Activated naive CD4-positive, alpha-beta T cell treated with anti-CD3 and anti-CD28 coated beads for 36 hours (primary cell): ENCODE measurements at regions not wholly inside any gene's neighbourhood (a gene's known extent, or its start where the extent isn't known, plus 50 kb on each side); places are given as distances from the start of the nearest gene placed in this dataset.
A peak's percentile ranks its signal among the peaks of the same experiment; 100 is the strongest.

Source experiments
- CTCF ChIA-PET: fragments of 350-600 bp; sonication (Branson Sonifier 250); formaldehyde crosslinking; loops from one replicate; lab custom pipeline; 2021; ENCODE audit warnings: antibody characterized with exemption; lab: Charles Lee
- DNase-seq: peaks from one replicate; pipeline ENCODE4 v3.0.0-alpha.2; 2020
- H3K27ac Mint-ChIP-seq: one replicate; pipeline ENCODE4 v1.8.0; 2021; ENCODE audit warnings: mild to moderate bottlenecking, mixed read lengths
- H3K27me3 Mint-ChIP-seq: one replicate; pipeline ENCODE4 v1.8.0; 2021; ENCODE audit warnings: low read depth, mixed read lengths
- H3K36me3 Mint-ChIP-seq: one replicate; pipeline ENCODE4 v1.8.0; 2021; ENCODE audit warnings: low read depth, mixed read lengths
- H3K4me1 Mint-ChIP-seq: one replicate; pipeline ENCODE4 v1.8.0; 2021; ENCODE audit warnings: low read depth, mixed read lengths
- H3K4me3 Mint-ChIP-seq: one replicate; pipeline ENCODE4 v1.8.0; 2021; ENCODE audit warnings: mild to moderate bottlenecking, moderate library complexity, mixed read lengths
- H3K9me3 Mint-ChIP-seq: one replicate; pipeline ENCODE4 v1.8.0; 2021; ENCODE audit warnings: mixed read lengths
- intact Hi-C: fragments of 100-400 bp; cut with micrococcal nuclease; formaldehyde crosslinking; loops from one replicate; pipeline ENCODE4 v1.15.1; 2023

DNA sequence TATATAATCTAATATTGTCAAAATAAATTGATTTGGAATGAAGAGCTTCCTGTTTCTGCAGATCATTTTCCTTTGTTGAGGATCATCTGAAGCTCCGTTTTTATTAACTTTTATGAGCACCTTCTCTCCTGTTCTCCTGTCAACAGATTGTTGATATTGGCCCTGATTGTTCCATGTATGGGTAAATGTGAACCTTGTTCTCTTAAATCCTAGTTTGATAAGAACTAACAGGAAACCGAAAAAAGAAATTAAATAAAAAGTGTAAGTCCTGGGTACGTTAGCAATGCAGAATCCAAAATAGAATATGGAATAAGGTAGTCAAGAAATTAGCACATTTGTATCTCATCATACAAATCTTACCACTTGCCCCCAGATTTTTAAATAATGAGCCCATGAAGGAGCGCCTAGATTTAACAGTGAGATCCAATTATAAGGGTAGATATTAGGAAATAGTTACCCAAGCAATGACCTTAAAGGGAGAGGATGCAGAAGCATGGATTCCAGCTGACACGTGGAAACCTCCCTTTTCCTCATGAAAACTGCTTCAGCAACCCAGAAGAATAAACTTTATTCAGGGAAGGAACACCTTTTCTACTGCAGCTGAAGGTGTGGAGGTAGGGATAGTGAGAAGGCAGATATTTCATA is 80.8 kb upstream of the PIK3R1 start:
- intact Hi-C loops = no loop called here
- Mint-ChIP-seq H3K4me1 (no peaks in the 10 kb centered on the region), H3K4me3 (no peak overlapping the region), H3K27ac (no peak overlapping the region), H3K9me3 (no peaks in the 10 kb centered on the region), H3K27me3 (no peaks in the 10 kb centered on the region), H3K36me3 (no peaks in the 10 kb centered on the region)
- no peak for DNase-seq
- CTCF ChIA-PET = no interaction called here

DNA sequence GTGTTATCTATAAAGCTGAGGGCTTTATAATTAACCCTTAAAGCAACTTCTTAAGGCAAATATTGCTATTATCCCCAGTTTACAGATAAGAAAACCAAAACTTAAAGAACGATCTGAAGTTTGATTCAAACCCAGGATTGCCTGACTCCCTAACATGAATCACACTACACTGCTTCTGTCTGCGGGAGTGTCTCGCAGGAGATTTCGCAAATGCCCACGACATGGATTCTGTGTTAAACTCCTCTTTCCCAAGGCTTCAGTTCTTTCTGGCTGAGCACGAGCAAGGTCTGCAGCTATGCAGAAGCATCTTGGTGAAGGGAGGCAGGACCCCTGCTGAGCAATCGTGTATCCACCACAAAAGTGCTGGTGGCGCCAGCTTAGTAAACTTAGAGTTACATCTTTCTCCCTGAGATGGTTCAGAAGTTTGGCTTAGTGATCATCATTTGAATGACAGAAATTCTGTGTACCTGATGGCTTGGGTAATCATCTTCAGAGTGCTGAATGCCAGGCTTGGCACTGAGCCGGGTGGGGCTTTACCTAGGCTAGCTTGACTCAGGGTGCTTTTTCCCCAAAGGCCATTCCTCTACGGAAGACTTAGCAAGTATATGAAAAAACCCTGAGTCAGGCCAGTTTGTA is 81.4 kb upstream of the PIK3R1 start:
- H3K9me3 Mint-ChIP-seq = no peaks in the 10 kb centered on the region
- no peaks in the 10 kb centered on the region for H3K27me3 Mint-ChIP-seq
- no peaks in the 10 kb centered on the region for H3K36me3 Mint-ChIP-seq
- H3K27ac Mint-ChIP-seq = no peak overlapping the region
- CTCF ChIA-PET = no interaction called here
- H3K4me1 Mint-ChIP-seq = no peaks in the 10 kb centered on the region
- DNase-seq = no peak
- no peak overlapping the region for H3K4me3 Mint-ChIP-seq
- intact Hi-C loops = no loop called here

GRCh38 chr5:68130253-68130652 is 85.3 kb upstream of the PIK3R1 start:
- no peak for DNase-seq
- CTCF ChIA-PET = no interaction called here
- H3K4me1 Mint-ChIP-seq = no peaks in the 10 kb centered on the region
- intact Hi-C loops = no loop called here
- no peaks in the 10 kb centered on the region for H3K36me3 Mint-ChIP-seq
- no peaks in the 10 kb centered on the region for H3K9me3 Mint-ChIP-seq
- no peak overlapping the region for H3K27ac Mint-ChIP-seq
- no peaks in the 10 kb centered on the region for H3K27me3 Mint-ChIP-seq
- no peak overlapping the region for H3K4me3 Mint-ChIP-seq

DNA sequence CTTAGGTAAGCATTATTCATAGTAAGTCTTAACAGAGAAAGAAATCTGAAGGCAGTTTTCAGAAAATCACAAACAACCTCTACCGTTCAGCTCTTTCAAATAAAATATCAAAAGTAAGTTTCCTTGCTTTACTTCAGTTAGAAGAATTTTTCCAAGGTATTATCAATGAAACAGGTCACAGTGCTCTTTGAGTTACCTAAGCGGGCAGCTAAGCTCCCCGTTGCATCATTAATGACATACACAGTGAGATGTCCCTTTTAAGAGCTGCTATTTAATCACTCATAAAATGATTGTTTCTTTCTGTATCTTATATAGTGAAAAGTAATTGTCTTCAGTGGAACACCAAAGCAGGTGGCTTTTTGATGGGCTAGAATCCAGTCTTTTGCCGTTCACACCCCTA is 86.2 kb upstream of the PIK3R1 start:
- CTCF ChIA-PET = no interaction called here
- Mint-ChIP-seq H3K4me3 (no peak overlapping the region), H3K4me1 (no peaks in the 10 kb centered on the region), H3K27me3 (no peaks in the 10 kb centered on the region), H3K9me3 (peaks cover 2% of the 10 kb centered on the region), H3K27ac (no peak overlapping the region), H3K36me3 (no peaks in the 10 kb centered on the region)
- DNase-seq = no peak
- intact Hi-C loops = no loop called here

DNA sequence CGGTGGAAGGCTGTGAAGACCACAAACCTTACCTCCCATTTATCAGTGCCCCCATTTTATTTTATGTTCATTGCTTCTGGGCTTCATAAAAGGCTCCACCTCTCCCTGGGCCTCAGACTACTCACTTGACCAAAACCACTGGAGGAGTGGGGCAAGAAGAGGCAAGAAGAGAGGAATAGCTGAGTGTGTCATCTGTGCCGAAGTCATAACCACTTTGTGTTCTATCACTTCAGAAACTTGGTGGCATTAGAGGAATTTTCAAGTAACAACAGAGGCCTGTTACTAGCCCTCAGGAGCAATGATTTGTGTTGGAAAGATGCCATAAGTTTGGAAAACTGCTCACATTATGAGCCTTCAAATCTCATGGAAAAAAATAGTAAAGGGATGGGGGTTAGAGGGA is 88.7 kb upstream of the PIK3R1 start:
- H3K4me3 Mint-ChIP-seq = no peak overlapping the region
- intact Hi-C loops = no loop called here
- no peak overlapping the region for H3K27ac Mint-ChIP-seq
- peaks cover 14% of the 10 kb centered on the region for H3K4me1 Mint-ChIP-seq
- CTCF ChIA-PET = no interaction called here
- DNase-seq = no peak
- H3K36me3 Mint-ChIP-seq = no peaks in the 10 kb centered on the region
- no peaks in the 10 kb centered on the region for H3K27me3 Mint-ChIP-seq
- H3K9me3 Mint-ChIP-seq = peaks cover 2% of the 10 kb centered on the region

DNA sequence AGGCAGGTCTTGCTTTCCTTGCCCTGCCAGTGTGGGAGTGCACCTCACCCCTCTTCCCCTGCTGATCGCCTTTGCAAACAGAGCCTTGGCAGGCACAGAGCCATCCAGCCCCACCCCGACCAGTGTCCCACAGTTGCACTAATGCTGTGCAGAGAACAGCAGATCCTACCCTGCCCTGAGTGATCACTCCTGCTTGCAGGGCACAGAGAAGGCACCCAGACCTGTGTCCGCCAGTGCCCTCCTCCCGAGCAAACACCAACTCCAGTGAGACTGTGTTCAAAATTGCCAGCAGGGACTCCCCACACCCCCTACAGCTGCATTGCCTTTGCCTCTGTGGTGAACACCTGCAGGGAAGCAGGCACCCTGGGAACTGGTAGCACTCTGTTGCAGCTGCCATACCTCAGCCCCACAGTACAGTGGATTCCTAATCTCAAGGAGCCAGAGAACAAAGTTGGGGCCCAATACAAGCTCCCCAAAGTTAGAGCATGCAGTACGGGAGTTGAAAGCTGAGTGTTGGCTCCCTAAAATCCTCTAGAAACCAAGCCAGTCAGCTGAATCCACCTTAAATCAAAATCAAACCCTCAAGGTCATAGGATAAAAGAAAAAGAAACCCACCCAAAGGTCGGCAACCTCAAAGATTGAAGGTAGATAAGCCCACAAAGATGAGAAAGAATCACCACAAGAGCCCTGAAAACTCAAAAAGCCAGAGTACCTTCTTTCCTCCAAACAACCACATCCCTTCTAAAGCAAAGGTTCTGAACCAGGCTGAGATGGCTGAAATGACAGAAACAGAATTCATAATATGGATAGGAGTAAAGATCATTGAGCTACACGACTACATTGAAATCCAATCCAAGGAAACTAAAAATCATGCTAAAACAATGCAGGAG is 92.9 kb upstream of the PIK3R1 start:
- Mint-ChIP-seq H3K9me3 (peaks cover 2% of the 10 kb centered on the region), H3K27me3 (no peaks in the 10 kb centered on the region), H3K27ac (no peak overlapping the region), H3K4me1 (peaks cover 28% of the 10 kb centered on the region), H3K4me3 (no peak overlapping the region), H3K36me3 (no peaks in the 10 kb centered on the region)
- CTCF ChIA-PET = no interaction called here
- peak; percentile 14 for DNase-seq
- intact Hi-C loops = no loop called here

DNA sequence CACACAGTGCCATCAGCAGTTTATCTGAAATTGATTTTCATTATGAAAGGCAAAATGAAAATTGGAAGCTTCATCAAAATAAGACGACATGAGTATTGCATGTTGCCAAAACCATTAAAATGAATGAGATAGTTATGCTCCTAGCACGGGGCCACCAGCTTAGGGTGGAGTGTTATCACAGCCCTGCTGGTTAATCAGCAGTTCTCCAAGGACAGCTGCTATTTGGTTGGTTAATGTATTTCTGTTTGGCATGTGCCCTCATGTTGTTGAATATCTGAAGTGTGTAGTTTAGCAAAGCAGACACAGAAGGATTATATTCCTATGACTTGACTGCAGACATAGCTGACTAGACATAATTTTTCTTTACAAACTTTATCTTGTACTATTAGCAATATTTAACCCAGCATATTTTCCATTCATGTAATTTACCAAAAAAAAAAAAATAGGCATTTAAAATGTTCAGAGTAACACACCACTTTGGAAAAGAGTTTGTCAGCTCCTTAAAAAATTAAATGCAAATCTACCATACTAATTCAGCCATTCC is 98.6 kb upstream of the PIK3R1 start:
- no peaks in the 10 kb centered on the region for H3K9me3 Mint-ChIP-seq
- DNase-seq = no peak
- intact Hi-C loops = no loop called here
- no peaks in the 10 kb centered on the region for H3K27me3 Mint-ChIP-seq
- H3K4me3 Mint-ChIP-seq = no peak overlapping the region
- H3K36me3 Mint-ChIP-seq = no peaks in the 10 kb centered on the region
- peaks cover 19% of the 10 kb centered on the region for H3K4me1 Mint-ChIP-seq
- CTCF ChIA-PET = interaction anchor here (0.7 kb wide), 1 partner anchor 18 kb away, joined by 3 read pairs; no protein-coding TSS in a partner anchor
- H3K27ac Mint-ChIP-seq = no peak overlapping the region

GRCh38 chr5:68116408-68116807 is 99.1 kb upstream of the PIK3R1 start:
- Mint-ChIP-seq H3K27ac (no peak overlapping the region), H3K36me3 (no peaks in the 10 kb centered on the region), H3K4me1 (peaks cover 14% of the 10 kb centered on the region), H3K4me3 (no peak overlapping the region), H3K27me3 (no peaks in the 10 kb centered on the region), H3K9me3 (no peaks in the 10 kb centered on the region)
- intact Hi-C loops = no loop called here
- no peak for DNase-seq
- CTCF ChIA-PET = interaction anchor here (0.5 kb wide), 1 partner anchor 465 kb away, joined by 7 read pairs; no protein-coding TSS in a partner anchor

DNA sequence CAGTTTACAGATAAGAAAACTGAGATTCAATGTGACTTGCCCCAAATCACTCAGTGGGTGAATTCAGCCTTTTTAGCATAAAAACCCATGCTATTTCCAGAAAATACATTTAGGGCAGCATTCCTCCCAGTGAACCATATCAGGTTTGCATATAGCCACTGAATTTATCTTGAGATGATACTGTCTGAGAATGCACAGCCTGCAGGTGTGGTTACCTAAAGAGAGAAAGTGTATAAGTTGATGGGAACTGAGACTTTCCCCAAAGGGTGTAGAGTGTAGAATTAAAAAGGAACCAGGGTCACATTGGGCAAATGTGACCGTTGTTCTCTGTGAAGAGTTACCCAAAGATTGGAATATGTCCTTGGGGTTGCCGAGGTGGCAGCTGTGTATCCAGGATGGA is 100.0 kb upstream of the PIK3R1 start:
- intact Hi-C loops = no loop called here
- H3K27ac Mint-ChIP-seq = no peak overlapping the region
- no peaks in the 10 kb centered on the region for H3K9me3 Mint-ChIP-seq
- CTCF ChIA-PET = interaction anchor here (0.5 kb wide), 1 partner anchor 466 kb away, joined by 7 read pairs; no protein-coding TSS in a partner anchor
- H3K27me3 Mint-ChIP-seq = no peaks in the 10 kb centered on the region
- H3K4me3 Mint-ChIP-seq = no peak overlapping the region
- DNase-seq = no peak
- H3K4me1 Mint-ChIP-seq = peaks cover 14% of the 10 kb centered on the region
- H3K36me3 Mint-ChIP-seq = no peaks in the 10 kb centered on the region

- Mint-ChIP-seq H3K27me3 (no peaks in the 10 kb centered on the region), H3K36me3 (no peaks in the 10 kb centered on the region), H3K4me1 (peaks cover 7% of the 10 kb centered on the region), H3K4me3 (no peak overlapping the region), H3K9me3 (no peaks in the 10 kb centered on the region), H3K27ac (no peak overlapping the region)
- intact Hi-C loops = no loop called here
- CTCF ChIA-PET = no interaction called here
- no peak for DNase-seq
Observed at GRCh38 chr5:68114378-68115040, 101.0 kb upstream of the PIK3R1 start.

DNA sequence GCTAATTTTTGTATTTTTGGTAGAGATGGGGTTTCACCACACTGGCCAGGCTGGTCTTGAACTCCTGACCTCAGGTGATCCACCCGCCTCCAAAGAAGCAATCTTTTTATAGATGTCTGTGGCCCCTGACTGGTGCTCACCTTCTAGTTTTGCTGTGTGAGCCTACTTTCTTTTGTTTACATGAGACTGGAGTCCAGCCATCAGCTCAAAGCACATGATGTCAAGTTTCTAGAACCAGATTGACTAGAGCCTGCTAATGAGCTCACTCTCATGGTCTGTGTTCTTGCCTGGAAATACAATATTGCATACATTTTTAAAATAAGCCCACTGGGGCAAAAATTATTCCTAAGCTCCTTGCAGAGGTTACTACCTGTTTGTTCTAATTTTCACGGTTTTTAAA is 102.9 kb upstream of the PIK3R1 start:
- intact Hi-C loops = no loop called here
- no peak for DNase-seq
- no peak overlapping the region for H3K27ac Mint-ChIP-seq
- H3K36me3 Mint-ChIP-seq = no peaks in the 10 kb centered on the region
- CTCF ChIA-PET = no interaction called here
- H3K27me3 Mint-ChIP-seq = no peaks in the 10 kb centered on the region
- peaks cover 4% of the 10 kb centered on the region for H3K4me1 Mint-ChIP-seq
- H3K4me3 Mint-ChIP-seq = no peak overlapping the region
- no peaks in the 10 kb centered on the region for H3K9me3 Mint-ChIP-seq

- DNase-seq = no peak
- intact Hi-C loops = no loop called here
- Mint-ChIP-seq H3K27me3 (no peaks in the 10 kb centered on the region), H3K36me3 (no peaks in the 10 kb centered on the region), H3K4me3 (no peak overlapping the region), H3K4me1 (peaks cover 4% of the 10 kb centered on the region), H3K27ac (no peak overlapping the region), H3K9me3 (peaks cover 1% of the 10 kb centered on the region)
- CTCF ChIA-PET = no interaction called here
Observed at GRCh38 chr5:68110894-68111293, 104.7 kb upstream of the PIK3R1 start.
